Neural progenitor cell (in vitro differentiated cells): ENCODE measurements at regions not wholly inside any gene's neighbourhood (a gene's known extent, or its start where the extent isn't known, plus 50 kb on each side); places are given as distances from the start of the nearest gene placed in this dataset.

ENCODE experiments used
- EZH2 ChIP-seq: fragments of 200-600 bp; sonication (generic); IDR thresholded peaks from 2 replicates; pipeline ENCODE4 v1.6.1; 2017; ENCODE audit warnings: antibody characterized with exemption, mild to moderate bottlenecking, moderate library complexity
- TF ChIP-seq, protein P1 (sequence below): fragments of 200-600 bp; sonication (generic); IDR thresholded peaks from 2 replicates; pipeline ENCODE4 v1.5.1; 2017; ENCODE audit warnings: antibody characterized with exemption, mild to moderate bottlenecking

- TF ChIP-seq, protein P1, sequence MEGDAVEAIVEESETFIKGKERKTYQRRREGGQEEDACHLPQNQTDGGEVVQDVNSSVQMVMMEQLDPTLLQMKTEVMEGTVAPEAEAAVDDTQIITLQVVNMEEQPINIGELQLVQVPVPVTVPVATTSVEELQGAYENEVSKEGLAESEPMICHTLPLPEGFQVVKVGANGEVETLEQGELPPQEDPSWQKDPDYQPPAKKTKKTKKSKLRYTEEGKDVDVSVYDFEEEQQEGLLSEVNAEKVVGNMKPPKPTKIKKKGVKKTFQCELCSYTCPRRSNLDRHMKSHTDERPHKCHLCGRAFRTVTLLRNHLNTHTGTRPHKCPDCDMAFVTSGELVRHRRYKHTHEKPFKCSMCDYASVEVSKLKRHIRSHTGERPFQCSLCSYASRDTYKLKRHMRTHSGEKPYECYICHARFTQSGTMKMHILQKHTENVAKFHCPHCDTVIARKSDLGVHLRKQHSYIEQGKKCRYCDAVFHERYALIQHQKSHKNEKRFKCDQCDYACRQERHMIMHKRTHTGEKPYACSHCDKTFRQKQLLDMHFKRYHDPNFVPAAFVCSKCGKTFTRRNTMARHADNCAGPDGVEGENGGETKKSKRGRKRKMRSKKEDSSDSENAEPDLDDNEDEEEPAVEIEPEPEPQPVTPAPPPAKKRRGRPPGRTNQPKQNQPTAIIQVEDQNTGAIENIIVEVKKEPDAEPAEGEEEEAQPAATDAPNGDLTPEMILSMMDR: no peak
- TF ChIP-seq EZH2: no peak
These were observed 69.8 kb downstream of the NCOR2 start for GRCh38 chr12:124497658-124498057.
